IMR-90 (cell line): ENCODE measurements at regions not wholly inside any gene's neighbourhood (a gene's known extent, or its start where the extent isn't known, plus 50 kb on each side); places are given as distances from the start of the nearest gene placed in this dataset.

Experiments
- ATAC-seq: fragments of 200-7000 bp; cut with Tn5 transposase; 2 replicates; pipeline ENCODE4 v1.9.1; 2020; ENCODE audit warnings: low read depth, mild to moderate bottlenecking, moderate library complexity
- BruUV-seq: library from RNA; stranded (reverse); fragments of 400-500 nt; replicated peaks from 2 replicates; lab custom pipeline; 2021; lab: Mats Ljungman, UMichigan
- CTCF ChIA-PET: fragments of 300-600 bp; formaldehyde crosslinking; extraction: SDS; loops from one replicate; lab custom pipeline; 2021; ENCODE audit warnings: antibody characterized with exemption; lab: Yijun Ruan, JAX
- POLR2A ChIA-PET: fragments of 300-600 bp; sonication (Branson Sonifier 250); formaldehyde crosslinking; loops from one replicate; lab custom pipeline; 2022; ENCODE audit warnings: antibody characterized with exemption; ENCODE audit not compliant: unreplicated experiment; lab: Charles Lee
- DNase-seq: peaks from one replicate; pipeline ENCODE4 v3.0.0; 2013
- H2AFZ ChIP-seq: replicated peaks from 2 replicates; pipeline ENCODE3; 2013; ENCODE audit warnings: low read length, mild to moderate bottlenecking; ENCODE audit not compliant: poor library complexity
- H2AK5ac ChIP-seq: 2 replicates; pipeline ENCODE4 v1.6.1; 2013; ENCODE audit warnings: low read depth, low read length, inconsistent platforms
- H2AK9ac ChIP-seq: replicated peaks from 2 replicates; pipeline ENCODE3; 2013; ENCODE audit warnings: mild to moderate bottlenecking, low read depth, low read length, moderate library complexity; ENCODE audit not compliant: poor library complexity
- H2BK120ac ChIP-seq: 2 replicates; pipeline ENCODE4 v1.6.1; 2013; ENCODE audit warnings: low read depth, low read length, inconsistent platforms
- H2BK15ac ChIP-seq: 3 replicates; pipeline ENCODE4 v1.6.1; 2013; ENCODE audit warnings: low read depth, low read length, inconsistent platforms
- H2BK20ac ChIP-seq: 2 replicates; pipeline ENCODE4 v1.6.1; 2013; ENCODE audit warnings: low read depth, mild to moderate bottlenecking, inconsistent platforms, low read length, moderate library complexity
- H2BK5ac ChIP-seq: 2 replicates; pipeline ENCODE4 v1.6.1; 2013; ENCODE audit warnings: mild to moderate bottlenecking, low read depth, low read length, inconsistent platforms; ENCODE audit not compliant: poor library complexity, severe bottlenecking
- H3K14ac ChIP-seq: replicated peaks from 2 replicates; pipeline ENCODE4 v1.6.1; 2013; ENCODE audit warnings: low read depth, low read length, inconsistent platforms
- H3K18ac ChIP-seq: 2 replicates; pipeline ENCODE4 v1.6.1; 2013; ENCODE audit warnings: low read depth, low read length, control low read depth
- H3K23ac ChIP-seq: 2 replicates; pipeline ENCODE4 v1.6.1; 2013; ENCODE audit warnings: low read depth, low read length, inconsistent platforms
- H3K27ac ChIP-seq: 2 replicates; pipeline ENCODE4 v1.5.1; 2013; ENCODE audit warnings: mild to moderate bottlenecking, control low read depth, low read length; ENCODE audit not compliant: insufficient read depth
- H3K27me3 ChIP-seq: 2 replicates; pipeline ENCODE4 v1.6.1; 2013; ENCODE audit warnings: low read length; ENCODE audit not compliant: control insufficient read depth, insufficient read depth
- H3K36me3 ChIP-seq: 2 replicates; pipeline ENCODE4 v1.6.1; 2013; ENCODE audit warnings: low read length, mixed read lengths; ENCODE audit not compliant: control insufficient read depth, insufficient read depth
- H3K4ac ChIP-seq: 2 replicates; pipeline ENCODE4 v1.6.1; 2013; ENCODE audit warnings: low read depth, low read length, inconsistent platforms
- H3K4me1 ChIP-seq: 2 replicates; pipeline ENCODE4 v1.6.1; 2013; ENCODE audit warnings: low read length, mixed read lengths; ENCODE audit not compliant: control insufficient read depth, insufficient read depth
- H3K4me2 ChIP-seq: 2 replicates; pipeline ENCODE4 v1.6.1; 2013; ENCODE audit warnings: low read depth, mild to moderate bottlenecking, control low read depth, low read length, moderate library complexity
- H3K4me3 ChIP-seq: 2 replicates; pipeline ENCODE4 v1.5.1; 2013; ENCODE audit warnings: low read depth, mild to moderate bottlenecking, control low read depth, low read length, moderate library complexity; ENCODE audit not compliant: insufficient read depth
- H3K56ac ChIP-seq: 2 replicates; pipeline ENCODE4 v1.6.1; 2013; ENCODE audit warnings: low read length, inconsistent platforms; ENCODE audit not compliant: insufficient read depth; ENCODE audit errors: extremely low read depth
- H3K79me1 ChIP-seq, 2 experiments: 2 replicates each; pipeline ENCODE4 v1.6.1; 2013; ENCODE audit warnings: low read length in 2 of 2, inconsistent platforms in 1 of 2, low read depth in 1 of 2
- H3K9ac ChIP-seq: 2 replicates; pipeline ENCODE4 v1.6.1; 2013; ENCODE audit warnings: low read depth, low read length, control low read depth
- H3K9me1 ChIP-seq: 2 replicates; pipeline ENCODE4 v1.6.1; 2013; ENCODE audit warnings: low read length, inconsistent platforms; ENCODE audit not compliant: insufficient read depth
- H3K9me3 ChIP-seq: 2 replicates; pipeline ENCODE4 v1.6.1; 2013; ENCODE audit warnings: low read length; ENCODE audit not compliant: control insufficient read depth, insufficient read depth
- H4K20me1 ChIP-seq: 2 replicates; pipeline ENCODE4 v1.6.1; 2013; ENCODE audit warnings: low read length, inconsistent platforms; ENCODE audit not compliant: insufficient read depth
- H4K5ac ChIP-seq: 2 replicates; pipeline ENCODE4 v1.6.1; 2013; ENCODE audit warnings: mild to moderate bottlenecking, low read depth, low read length, control low read depth
- H4K8ac ChIP-seq, 2 experiments: 2 replicates each; pipeline ENCODE4 v1.6.1; 2013; ENCODE audit warnings: low read depth in 2 of 2, low read length in 2 of 2, control low read depth in 1 of 2, inconsistent platforms in 1 of 2
- H4K91ac ChIP-seq: 2 replicates; pipeline ENCODE4 v1.6.1; 2013; ENCODE audit warnings: low read depth, low read length, inconsistent platforms; ENCODE audit not compliant: insufficient read depth
- CTCF ChIP-seq: conservative IDR thresholded peaks from 2 replicates; pipeline ENCODE4 v1.5.1; 2012; ENCODE audit warnings: mild to moderate bottlenecking, low read depth, low read length, improper control_type of control experiment
- FOS ChIP-seq: fragments of 150-350 bp; IDR thresholded peaks from 2 replicates; pipeline ENCODE4 v1.6.1; 2016; ENCODE audit warnings: low read depth, low read length
- MAFK ChIP-seq: IDR thresholded peaks from 2 replicates; pipeline ENCODE4 v1.6.1; 2012; ENCODE audit warnings: low read depth, low read length, improper control_type of control experiment
- MXI1 ChIP-seq: IDR thresholded peaks from 2 replicates; pipeline ENCODE4 v1.6.1; 2012; ENCODE audit warnings: low read depth, mild to moderate bottlenecking, low read length, moderate library complexity, borderline replicate concordance
- NFE2L2 ChIP-seq: fragments of 150-350 bp; IDR thresholded peaks from 2 replicates; pipeline ENCODE4 v1.6.1; 2016; ENCODE audit warnings: low read depth, mild to moderate bottlenecking, low read length
- RAD21 ChIP-seq: IDR thresholded peaks from 2 replicates; pipeline ENCODE4 v1.6.1; 2012; ENCODE audit warnings: low read length, improper control_type of control experiment
- WGBS, 2 experiments: methylation state at CpG; one replicate each; pipeline versions ENCODE4 v1.1.5 to v1.1.7; 2013; ENCODE audit warnings: missing lambda C conversion rate in 2 of 2; ENCODE audit not compliant: insufficient read length in 1 of 2; ENCODE audit errors: extremely low coverage in 2 of 2; 5-methylcytosine and 5-hydroxymethylcytosine counted together
- dilution Hi-C: fragments of 300-500 bp; cut with HindIII; formaldehyde crosslinking; loops from one replicate; pipeline ENCODE4 v1.14.3; 2018; ENCODE audit warnings: low sequenced_read_pairs; ENCODE audit not compliant: unreplicated experiment
- in situ Hi-C: fragments of 300-500 bp; cut with MboI; formaldehyde crosslinking; loops from 3 replicates; pipeline ENCODE4 v1.14.3; 2019; ENCODE audit warnings: low sequenced_read_pairs, inconsistent platforms, mixed read lengths
- intact Hi-C: fragments of 100-400 bp; cut with micrococcal nuclease; formaldehyde crosslinking; loops from 2 replicates; pipeline ENCODE4 v1.10.0; 2022

DNA sequence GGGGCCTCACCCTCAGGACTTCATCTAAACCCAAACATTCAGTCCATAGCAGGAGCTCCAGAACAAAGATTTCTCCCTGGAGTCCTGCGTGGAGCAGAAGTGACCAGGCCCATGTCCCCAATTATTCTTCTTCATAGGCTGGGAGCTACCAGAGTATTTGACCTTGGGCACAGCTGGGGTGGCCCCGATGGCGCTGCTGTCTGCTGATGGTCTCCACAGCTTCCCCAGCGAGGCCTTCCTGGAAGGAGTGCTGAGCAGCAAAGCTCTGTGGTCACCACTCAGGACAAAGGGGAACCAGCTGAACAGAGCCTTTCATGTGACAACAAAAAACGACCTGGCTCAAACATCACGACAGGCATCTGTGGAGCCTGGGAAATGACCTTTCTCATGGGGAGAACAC lies 62.7 kb upstream of the ARGLU1 start:
- Histone ChIP-seq H3K18ac (no peak overlapping the region), H2BK15ac (no peak overlapping the region), H4K8ac (no peak overlapping the region), H3K4me2 (no peak overlapping the region), H3K4ac (no peak overlapping the region), H2BK5ac (no peak overlapping the region), H2BK120ac (no peak overlapping the region), H3K14ac (no peak overlapping the region), H3K9me3 (no peaks in the 10 kb centered on the region), H3K56ac (no peak overlapping the region), H4K5ac (no peak overlapping the region), H3K4me1 (no peaks in the 10 kb centered on the region), H3K36me3 (no peaks in the 10 kb centered on the region), H3K9me1 (no peaks in the 10 kb centered on the region), H3K79me1 (no peaks in the 10 kb centered on the region), H2AK5ac (no peak overlapping the region), H3K9ac (no peak overlapping the region), H2AK9ac (no peak overlapping the region), H2BK20ac (no peak overlapping the region), H3K27ac (no peak overlapping the region), H3K27me3 (peaks cover 7% of the 10 kb centered on the region), H2AFZ (no peak overlapping the region), H4K91ac (no peak overlapping the region), H4K20me1 (no peaks in the 10 kb centered on the region), H3K4me3 (no peak overlapping the region), H3K23ac (no peak overlapping the region)
- dilution Hi-C loops = no loop called here
- no peak for TF ChIP-seq MAFK
- no peak for TF ChIP-seq CTCF
- TF ChIP-seq RAD21 = no peak
- no peak for TF ChIP-seq NFE2L2
- no peak for TF ChIP-seq MXI1
- TF ChIP-seq FOS = no peak
- ATAC-seq = no peak
- DNase-seq = no peak
- intact Hi-C loops = no loop called here
- BruUV-seq = no TSS peak
- 40% methylated on average over 1 of the region's 6 CpGs; no CpG with 5 or more reads in 1 of the 2 experiments for WGBS, 2 experiments
- ChIA-PET CTCF (no interaction called here), POLR2A (no interaction called here)
- in situ Hi-C loops = no loop called here
